ENCODE measurements at regions not wholly inside any gene's neighbourhood (a gene's known extent, or its start where the extent isn't known, plus 50 kb on each side); places are given as distances from the start of the nearest gene placed in this dataset.

- H3K4me3 ChIP-seq (ENCODE audit: low read length): no peak overlapping the region
These were observed 139.8 kb downstream of the DMAC1 start for GRCh38 chr9:7659766-7660165.

GRCh38 chr9:7656636-7657035, 142.9 kb downstream of the DMAC1 start:
- no peak for DNase-seq
- Mint-ChIP-seq H3K27me3 (ENCODE audit: insufficient read depth) (peaks cover 27% of the 10 kb centered on the region), H3K4me1 (no peaks in the 10 kb centered on the region), H3K4me3 (no peak overlapping the region), H3K9me3 (no peaks in the 10 kb centered on the region), H3K27ac (no peak overlapping the region), H3K36me3 (ENCODE audit: low read depth) (no peaks in the 10 kb centered on the region)
- H3K9me3 ChIP-seq (ENCODE audit: control insufficient read depth, low read length): no peaks in the 10 kb centered on the region
- H3K27ac ChIP-seq (ENCODE audit: low read depth, low read length): no peak overlapping the region
- no peaks in the 10 kb centered on the region for H3K4me1 ChIP-seq (ENCODE audit: control insufficient read depth, insufficient read depth, low read length)
- no peak for TF ChIP-seq CTCF (conservative IDR thresholded peaks at IDR 0.05)
- H3K36me3 ChIP-seq (ENCODE audit: control insufficient read depth, insufficient read depth, low read length): no peaks in the 10 kb centered on the region
- no peak overlapping the region for H3K4me3 ChIP-seq (ENCODE audit: low read length)
- WGBS, 2 experiments (ENCODE audit: insufficient coverage in 1 of 2, insufficient read length in 1 of 2): 87 to 100% methylated on average over 1 to 5 of the region's 5 CpGs
- peaks cover 44% of the 10 kb centered on the region for H3K27me3 ChIP-seq (ENCODE audit: control insufficient read depth, insufficient read depth, low read length, poor library complexity, severe bottlenecking)
- H3K9ac ChIP-seq (ENCODE audit: extremely low read depth, low read length, poor library complexity, severe bottlenecking): no peak overlapping the region

More at GRCh38 chr9:7659766-7660165, 139.8 kb downstream of the DMAC1 start:
- H3K27me3 ChIP-seq (ENCODE audit: control insufficient read depth, insufficient read depth, low read length, poor library complexity, severe bottlenecking): peaks cover 75% of the 10 kb centered on the region
- Mint-ChIP-seq H3K4me3 (no peak overlapping the region), H3K27ac (no peak overlapping the region), H3K4me1 (no peaks in the 10 kb centered on the region), H3K9me3 (no peaks in the 10 kb centered on the region), H3K36me3 (ENCODE audit: low read depth) (no peaks in the 10 kb centered on the region), H3K27me3 (ENCODE audit: insufficient read depth) (peaks cover 54% of the 10 kb centered on the region)
- no peaks in the 10 kb centered on the region for H3K36me3 ChIP-seq (ENCODE audit: control insufficient read depth, insufficient read depth, low read length)
- 89% methylated on average over 3 to 4 of the region's 4 CpGs for WGBS, 2 experiments (ENCODE audit: insufficient coverage in 1 of 2, insufficient read length in 1 of 2)
- TF ChIP-seq CTCF (conservative IDR thresholded peaks at IDR 0.05): no peak
- H3K4me1 ChIP-seq (ENCODE audit: control insufficient read depth, insufficient read depth, low read length): no peaks in the 10 kb centered on the region
- no peak overlapping the region for H3K27ac ChIP-seq (ENCODE audit: low read depth, low read length)
- DNase-seq: no peak
- no peaks in the 10 kb centered on the region for H3K9me3 ChIP-seq (ENCODE audit: control insufficient read depth, low read length)
- no peak overlapping the region for H3K9ac ChIP-seq (ENCODE audit: extremely low read depth, low read length, poor library complexity, severe bottlenecking)

GRCh38 chr9:7653262-7653661, 146.3 kb downstream of the DMAC1 start:
- H3K27ac Mint-ChIP-seq: no peak overlapping the region
- Histone ChIP-seq H3K4me1 (ENCODE audit: control insufficient read depth, insufficient read depth, low read length) (no peaks in the 10 kb centered on the region), H3K36me3 (ENCODE audit: control insufficient read depth, insufficient read depth, low read length) (no peaks in the 10 kb centered on the region), H3K9me3 (ENCODE audit: control insufficient read depth, low read length) (no peaks in the 10 kb centered on the region), H3K27ac (ENCODE audit: low read depth, low read length) (no peak overlapping the region), H3K27me3 (ENCODE audit: control insufficient read depth, insufficient read depth, low read length, poor library complexity, severe bottlenecking) (peaks cover 15% of the 10 kb centered on the region), H3K9ac (ENCODE audit: extremely low read depth, low read length, poor library complexity, severe bottlenecking) (no peak overlapping the region), H3K4me3 (ENCODE audit: low read length) (no peak overlapping the region)
- no peak overlapping the region for H3K4me3 Mint-ChIP-seq
- DNase-seq: no peak
- peaks cover 11% of the 10 kb centered on the region for H3K27me3 Mint-ChIP-seq (ENCODE audit: insufficient read depth)
- no peaks in the 10 kb centered on the region for H3K36me3 Mint-ChIP-seq (ENCODE audit: low read depth)
- no peaks in the 10 kb centered on the region for H3K4me1 Mint-ChIP-seq
- 91% methylated on average over 5 to 7 of the region's 7 CpGs for WGBS, 2 experiments (ENCODE audit: insufficient coverage in 1 of 2, insufficient read length in 1 of 2)
- H3K9me3 Mint-ChIP-seq: no peaks in the 10 kb centered on the region
- TF ChIP-seq CTCF (conservative IDR thresholded peaks at IDR 0.05): no peak
